ENCODE measurements at regions not wholly inside any gene's neighbourhood (a gene's known extent, or its start where the extent isn't known, plus 50 kb on each side); places are given as distances from the start of the nearest gene placed in this dataset.

DNA sequence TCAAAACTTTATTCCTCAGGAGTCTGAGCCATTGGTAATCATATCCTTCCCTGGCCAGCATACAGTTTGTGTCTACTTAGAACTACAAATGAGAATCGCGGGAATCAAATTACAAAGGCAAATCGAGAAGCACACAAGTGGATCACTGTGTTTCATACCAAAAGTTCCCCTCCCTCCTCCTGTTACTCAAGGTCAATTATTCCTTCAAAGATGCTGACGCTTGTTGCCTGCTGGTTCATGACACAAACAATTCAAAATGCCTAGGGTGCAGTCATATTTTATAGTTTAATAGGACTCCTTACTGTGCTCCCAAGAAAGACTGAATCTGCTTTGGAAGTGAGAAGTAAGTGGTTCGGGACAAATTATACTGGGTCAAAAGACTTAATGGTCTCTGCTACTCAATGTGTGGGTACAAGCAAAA, 93.0 kb upstream of the PBX1 start:
- no peak for DNase-seq

- no peak for DNase-seq
Measured at GRCh38 chr1:164466429-164466828, 92.6 kb upstream of the PBX1 start.

- DNase-seq: no peak
Measured at GRCh38 chr1:164470996-164471395, 88.0 kb upstream of the PBX1 start.

DNA sequence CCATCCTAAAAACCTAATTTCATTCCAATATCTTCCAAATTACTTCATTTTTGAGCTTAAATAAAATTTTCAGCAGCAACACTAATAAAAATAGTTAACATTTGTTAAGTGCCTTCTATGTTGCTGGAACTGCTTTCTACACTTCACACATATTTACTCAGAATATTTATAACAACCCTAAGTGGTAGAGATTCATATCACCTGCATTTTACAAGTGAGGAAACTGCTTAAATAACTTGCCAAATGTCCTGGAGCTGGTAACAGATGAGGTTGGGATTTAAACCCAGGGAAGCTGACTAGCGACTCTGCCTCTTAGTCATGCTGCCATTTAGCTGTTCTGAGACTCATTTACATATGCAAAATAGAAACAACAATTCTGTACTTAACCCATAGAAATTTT, 86.1 kb upstream of the PBX1 start:
- no peak for DNase-seq

GRCh38 chr1:164473544-164473943, 85.4 kb upstream of the PBX1 start:
- no peak for DNase-seq

- no peak for DNase-seq
Measured at GRCh38 chr1:164475834-164476233, 83.2 kb upstream of the PBX1 start.

- no peak for DNase-seq
Measured at GRCh38 chr1:164477343-164477742, 81.6 kb upstream of the PBX1 start.

GRCh38 chr1:164479242-164479641, 79.7 kb upstream of the PBX1 start:
- no peak for DNase-seq

DNA sequence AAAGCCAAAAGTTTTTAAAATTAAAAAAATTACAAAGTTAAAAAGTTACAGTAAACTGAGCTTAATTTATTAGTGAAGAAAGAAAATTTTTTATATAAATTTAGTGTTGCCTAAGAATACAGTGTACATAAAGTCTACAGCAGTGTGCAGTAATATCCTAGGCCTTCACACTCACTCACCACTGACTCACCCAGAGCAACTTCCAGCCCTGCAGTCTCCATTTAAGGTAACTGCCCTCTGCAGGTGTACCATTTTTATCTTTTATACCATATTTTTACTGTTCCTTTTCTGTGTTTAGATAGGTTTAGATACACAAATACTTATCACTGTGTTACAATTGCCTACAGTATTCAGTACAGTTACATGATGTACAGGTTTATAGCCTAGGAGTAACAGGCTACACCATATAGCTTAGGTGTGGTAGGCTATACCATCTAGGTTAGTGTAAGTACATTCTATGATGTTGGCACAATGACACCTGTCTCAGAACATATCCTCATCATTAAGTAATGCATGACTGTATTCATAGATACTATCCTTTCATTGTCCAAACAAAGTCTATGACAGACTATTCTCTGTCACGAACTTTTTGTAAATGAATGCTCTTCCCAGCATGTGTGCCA, 78.6 kb upstream of the PBX1 start:
- no peak for DNase-seq

- DNase-seq: no peak
Measured at GRCh38 chr1:164495905-164496304, 63.1 kb upstream of the PBX1 start.

DNA sequence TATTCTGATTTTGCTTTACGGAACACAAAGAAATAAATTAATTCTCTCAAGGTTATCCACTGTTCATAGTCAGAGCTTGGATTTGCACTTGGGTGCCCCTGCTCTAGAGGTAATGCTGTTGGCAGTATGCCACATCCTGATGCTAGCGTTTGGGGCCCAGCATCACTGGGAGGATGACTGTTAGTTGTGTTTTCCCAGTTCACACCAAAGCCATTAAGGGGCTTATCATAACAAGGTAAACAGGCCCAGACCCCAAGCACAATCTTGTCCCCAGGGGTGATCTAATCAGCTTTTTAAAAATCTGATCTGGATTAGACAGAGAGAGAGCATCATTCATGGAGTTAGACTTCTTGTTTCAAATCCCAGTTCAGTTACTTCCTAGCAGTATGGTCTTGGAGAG, 60.2 kb upstream of the PBX1 start:
- DNase-seq: no peak

DNA sequence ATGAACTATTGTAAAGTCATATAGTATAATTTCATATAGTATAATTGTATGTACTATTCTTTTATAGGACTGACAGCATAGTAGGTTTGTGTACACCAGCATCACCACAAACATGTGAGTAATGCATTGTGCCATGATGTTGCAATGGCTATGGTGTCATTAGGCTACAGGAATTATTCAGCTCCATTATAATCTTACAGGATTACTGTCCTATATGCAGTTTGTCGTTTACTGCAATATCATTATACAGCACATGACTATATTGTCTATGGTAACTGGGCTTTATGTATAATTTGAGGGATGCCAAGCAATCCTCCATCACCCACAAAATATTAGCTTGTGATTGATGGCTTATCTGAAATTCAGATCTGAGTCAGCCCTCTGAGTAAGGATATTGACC, 54.2 kb upstream of the PBX1 start:
- no peak for DNase-seq
